ENCODE measurements at regions not wholly inside any gene's neighbourhood (a gene's known extent, or its start where the extent isn't known, plus 50 kb on each side); places are given as distances from the start of the nearest gene placed in this dataset.
A peak's percentile ranks its signal among the peaks of the same experiment; 100 is the strongest.
"Not testable (repeated sequence)": the region's sequence is repeated elsewhere in the genome, so short reads cannot be mapped to it uniquely, and the experiment has no call there.

DNA sequence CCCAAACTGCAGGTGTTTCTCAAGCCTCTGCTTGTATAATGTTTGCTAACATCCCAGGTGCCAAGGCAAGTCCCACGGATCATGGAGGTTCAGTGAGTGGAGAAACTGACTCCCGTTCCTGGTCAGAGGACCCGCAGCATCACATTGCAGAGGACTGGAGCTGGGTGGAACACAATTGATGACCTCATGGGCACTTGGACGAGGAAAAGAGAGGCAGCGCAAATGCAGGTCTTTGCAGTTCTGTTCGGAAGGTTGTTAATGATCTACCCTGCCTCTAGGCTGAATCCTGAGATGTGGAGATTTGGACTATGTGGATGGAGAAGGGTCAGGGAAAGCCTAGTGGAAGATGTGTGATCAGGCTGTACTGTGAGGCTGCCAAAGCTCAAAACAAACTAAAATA lies 192.9 kb downstream of the DUSP10 start:
- DNase-seq: no peak

DNA sequence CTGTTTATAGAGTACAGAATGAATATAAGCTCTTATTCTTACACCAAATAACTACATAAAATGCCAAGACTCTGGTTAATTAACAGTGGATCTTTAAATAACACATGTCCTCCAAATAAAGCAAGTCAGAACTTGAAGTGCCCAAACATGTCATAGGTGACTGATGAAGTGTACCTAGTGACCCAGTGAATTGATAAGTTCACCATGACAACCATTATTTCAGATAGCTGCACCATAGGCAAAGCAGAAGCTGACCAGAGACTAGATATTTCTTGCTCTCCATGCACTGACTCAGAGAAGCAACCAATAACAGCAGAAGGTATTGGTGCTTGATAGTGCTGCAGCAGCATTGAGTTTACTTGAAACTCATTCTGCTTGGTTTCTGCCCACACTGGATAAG lies 192.1 kb downstream of the DUSP10 start:
- DNase-seq: no peak

DNA sequence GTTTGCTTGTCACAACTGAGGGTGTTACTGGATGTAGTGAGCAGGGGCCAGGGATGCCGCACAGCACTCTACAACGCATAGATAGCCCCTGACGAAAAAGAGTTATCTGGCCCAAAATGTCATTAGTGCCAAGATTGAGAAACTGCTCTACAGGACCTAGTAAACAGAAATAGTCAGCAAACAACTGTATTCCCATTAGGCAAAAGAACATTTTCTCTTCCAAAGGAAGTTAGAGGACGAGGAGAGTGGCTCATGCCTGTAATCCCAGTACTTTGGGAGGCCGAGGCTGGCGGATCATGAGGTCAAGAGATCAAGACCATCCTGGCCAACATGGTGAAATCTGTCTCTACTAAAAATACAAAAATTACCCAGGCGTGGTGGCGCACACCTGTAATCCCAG lies 189.1 kb downstream of the DUSP10 start:
- DNase-seq: not testable (repeated sequence)

DNA sequence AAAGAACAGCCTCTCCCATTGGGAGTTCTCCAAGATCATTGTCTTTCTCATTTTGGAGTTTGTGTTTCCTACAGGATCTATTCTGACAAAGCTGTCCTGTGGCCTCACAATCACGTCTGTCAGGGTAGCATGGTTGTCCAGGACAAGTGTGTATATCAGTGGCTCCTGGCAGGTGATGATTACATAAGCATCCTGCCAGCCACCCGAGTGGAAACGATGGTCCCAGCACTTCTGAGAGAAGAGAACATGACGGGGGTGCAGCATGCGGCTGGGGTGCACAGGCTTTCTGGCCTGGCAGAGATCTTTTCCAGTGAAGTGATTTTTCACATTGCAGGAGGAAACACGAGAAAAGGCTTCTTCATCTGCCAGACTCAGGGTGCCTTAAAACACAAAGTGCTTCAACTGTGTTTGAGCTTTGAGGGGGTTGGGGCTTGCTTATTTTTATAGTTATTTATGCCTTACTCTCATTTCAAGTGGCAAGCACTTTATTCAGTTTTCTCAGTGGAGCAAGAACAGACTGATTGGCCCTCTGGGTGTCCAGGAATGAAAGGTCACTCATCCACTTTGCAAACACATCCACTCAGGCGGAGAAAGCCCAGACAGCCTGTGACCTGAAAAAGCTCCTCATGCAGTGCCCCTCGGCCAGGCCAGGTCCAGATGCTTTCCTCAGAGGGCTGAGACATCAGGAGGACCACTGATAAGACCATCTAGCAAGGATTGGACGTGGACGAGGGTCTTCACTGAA lies 186.0 kb downstream of the DUSP10 start:
- DNase-seq: no peak

DNA sequence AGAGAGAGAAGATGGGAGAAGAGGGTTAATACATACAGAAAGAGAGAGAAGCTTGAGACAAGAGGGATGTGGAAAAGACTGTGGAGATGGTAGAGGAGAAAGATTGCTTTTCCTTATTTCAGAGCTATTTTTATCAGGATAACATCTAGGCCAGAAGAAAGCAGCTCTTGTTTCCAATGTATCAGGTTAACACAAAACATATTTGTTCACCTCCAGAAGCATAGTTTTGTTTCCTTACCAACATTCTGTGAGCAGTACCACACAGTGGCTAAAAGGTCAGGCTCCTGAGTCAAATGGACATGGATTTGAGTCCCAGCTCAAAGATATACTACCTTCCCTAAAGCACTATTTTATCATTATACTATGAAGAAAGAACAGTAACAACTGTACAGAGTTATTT lies 185.5 kb downstream of the DUSP10 start:
- DNase-seq: no peak

DNA sequence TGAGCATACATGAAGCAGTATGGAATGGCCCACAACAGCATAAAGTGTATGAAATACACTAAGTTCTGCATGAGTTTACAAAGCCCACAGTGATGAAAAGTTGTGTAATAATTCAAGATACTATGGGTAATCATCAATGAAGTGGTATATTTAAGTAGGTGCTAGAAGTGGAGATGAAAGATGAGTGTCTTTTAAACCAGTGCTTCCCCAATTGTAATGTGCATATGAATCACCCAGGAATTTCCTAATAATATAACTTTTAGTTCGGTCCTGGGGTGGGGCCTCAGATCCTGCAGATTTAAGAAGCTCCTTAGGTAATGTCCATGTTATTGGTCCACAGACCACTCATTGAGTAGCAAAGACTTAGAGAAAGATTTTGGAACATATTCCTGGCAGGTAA lies 184.9 kb downstream of the DUSP10 start:
- no peak for DNase-seq

DNA sequence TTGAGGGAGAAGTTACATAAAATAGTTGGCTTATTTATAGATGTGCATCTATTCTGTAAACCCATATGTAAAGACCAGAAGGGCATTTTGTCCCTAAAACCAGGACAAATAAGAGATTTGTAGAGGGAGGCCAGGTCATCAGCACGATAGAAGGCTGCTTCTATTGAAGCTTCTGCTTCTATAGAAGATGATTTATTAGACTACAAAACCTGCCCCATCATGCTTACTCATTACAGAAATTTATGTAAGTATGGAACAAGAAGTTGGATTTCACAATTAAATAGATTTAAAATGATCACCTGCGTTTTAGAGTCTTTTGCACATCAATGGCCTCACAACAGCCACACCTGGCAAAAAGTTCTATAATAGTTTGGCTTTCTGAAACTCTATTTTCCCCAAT lies 183.5 kb downstream of the DUSP10 start:
- DNase-seq: no peak

DNA sequence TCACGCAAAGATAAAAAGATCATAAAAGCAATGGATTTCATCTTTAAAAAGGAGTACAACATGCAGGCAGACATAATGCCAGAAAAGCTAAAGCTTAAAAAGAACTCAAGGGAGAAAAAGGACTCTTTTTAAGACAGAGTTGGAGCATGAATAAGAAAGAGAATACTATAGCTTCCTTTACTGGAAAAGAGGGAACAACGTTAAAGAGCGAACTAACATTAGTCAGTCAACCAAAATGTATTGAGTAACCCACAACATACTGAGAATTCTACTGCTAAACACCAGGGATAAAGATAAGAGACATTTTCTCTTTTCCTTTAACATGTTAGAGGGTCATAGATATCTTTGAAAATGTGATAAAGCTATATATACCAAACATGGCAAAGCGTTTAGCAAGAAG lies 182.0 kb downstream of the DUSP10 start:
- DNase-seq: no peak

DNA sequence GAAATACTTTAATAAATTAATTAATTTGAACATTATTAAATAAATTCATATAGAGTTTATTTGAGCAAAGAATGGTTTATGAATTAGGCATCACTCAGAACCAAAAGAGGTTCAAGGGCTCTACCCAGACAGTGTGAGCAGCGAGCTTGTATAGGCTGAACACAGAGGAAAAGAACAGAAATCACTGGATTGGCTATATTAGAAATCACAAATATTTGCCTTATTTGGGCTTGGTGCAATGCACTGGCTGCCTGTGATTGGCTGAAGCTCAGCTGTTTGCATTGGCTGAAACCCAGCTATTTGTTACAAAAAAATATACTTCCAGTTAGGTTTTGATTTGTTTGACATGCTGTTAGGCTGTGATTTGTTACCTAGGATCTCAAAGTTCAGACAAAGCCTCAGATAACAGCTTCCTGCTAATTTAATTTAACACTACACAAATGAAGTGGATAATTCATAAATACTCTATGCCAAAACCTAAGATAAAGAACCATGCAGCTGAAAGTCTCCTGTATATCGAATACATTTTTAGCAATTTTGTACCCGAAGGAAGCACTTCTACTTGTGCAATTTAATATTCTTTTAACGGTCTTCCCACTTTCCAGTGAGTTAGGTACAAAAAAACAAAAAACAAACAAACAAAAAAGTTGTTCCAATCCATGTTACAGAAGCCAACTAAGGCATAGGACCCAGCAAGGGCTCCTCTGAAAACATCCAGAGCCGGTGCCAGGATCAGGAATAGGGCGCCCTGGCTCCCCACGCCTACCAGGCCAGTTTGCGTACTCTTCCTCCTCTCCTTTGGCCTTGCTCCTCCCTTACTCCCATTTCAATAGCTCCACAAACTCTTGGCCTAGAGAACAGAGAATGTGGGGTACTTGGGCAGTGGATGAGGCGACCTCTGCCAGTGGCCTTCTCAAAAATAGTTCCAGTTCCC lies 179.1 kb downstream of the DUSP10 start:
- DNase-seq: no peak

DNA sequence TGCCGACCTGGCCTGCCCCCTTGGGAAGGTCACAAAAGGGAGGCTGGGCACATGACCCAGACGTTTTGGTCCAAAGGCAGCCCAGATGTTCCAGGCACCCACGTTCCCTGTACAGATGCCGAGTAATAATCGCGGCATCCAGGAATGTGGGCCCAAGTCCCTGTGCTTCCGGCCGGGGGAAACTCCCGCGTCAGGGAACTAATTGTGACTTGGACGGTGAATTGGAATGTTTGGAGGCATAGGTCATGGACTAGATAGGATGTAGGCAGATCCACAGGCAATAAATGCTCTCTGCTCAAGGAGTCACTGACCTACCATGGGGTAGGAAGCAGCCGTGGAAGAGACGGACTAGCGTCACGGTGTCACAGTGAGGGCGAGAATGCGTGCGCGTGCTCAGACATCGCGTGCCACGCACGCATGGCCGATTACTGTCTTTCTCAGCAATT lies 178.4 kb downstream of the DUSP10 start:
- no peak for DNase-seq

DNA sequence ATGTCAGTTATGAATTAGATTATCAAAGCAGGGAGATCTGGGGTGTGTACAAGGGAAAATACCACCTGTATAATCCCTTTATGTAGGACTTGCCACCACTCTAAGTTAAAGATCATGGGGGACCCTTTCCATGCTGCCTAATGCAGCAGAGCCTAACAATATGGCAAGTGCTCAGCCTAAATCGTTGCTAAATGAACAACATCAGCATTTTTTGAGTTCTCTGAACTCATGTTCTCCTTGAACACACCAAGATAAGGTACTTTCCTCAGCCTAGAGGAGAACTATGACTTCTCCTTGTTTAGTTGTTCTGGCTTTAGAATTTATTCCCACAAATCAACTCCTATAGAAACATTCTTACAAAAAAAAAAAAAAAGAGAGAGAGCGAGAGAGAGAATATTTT lies 177.0 kb downstream of the DUSP10 start:
- no peak for DNase-seq

DNA sequence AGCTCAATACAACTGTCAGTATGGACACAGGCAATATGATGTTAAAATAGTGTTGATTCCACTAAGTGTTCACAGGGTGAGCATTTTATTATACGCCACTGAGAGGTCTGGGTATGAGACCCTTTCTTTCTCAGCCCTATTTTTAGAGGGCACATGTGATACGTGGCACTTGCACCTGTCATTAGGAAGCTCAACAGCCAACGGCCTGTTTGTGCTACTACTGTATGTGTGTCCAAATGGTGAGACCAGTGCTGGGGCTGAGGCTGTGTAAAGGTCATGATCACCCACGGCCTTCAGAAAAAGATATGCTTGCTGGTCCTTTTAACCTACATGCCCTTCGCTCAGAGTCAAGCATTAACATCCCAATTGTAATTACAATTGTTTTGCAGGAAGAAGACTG lies 176.2 kb downstream of the DUSP10 start:
- peak; percentile 52 for DNase-seq

DNA sequence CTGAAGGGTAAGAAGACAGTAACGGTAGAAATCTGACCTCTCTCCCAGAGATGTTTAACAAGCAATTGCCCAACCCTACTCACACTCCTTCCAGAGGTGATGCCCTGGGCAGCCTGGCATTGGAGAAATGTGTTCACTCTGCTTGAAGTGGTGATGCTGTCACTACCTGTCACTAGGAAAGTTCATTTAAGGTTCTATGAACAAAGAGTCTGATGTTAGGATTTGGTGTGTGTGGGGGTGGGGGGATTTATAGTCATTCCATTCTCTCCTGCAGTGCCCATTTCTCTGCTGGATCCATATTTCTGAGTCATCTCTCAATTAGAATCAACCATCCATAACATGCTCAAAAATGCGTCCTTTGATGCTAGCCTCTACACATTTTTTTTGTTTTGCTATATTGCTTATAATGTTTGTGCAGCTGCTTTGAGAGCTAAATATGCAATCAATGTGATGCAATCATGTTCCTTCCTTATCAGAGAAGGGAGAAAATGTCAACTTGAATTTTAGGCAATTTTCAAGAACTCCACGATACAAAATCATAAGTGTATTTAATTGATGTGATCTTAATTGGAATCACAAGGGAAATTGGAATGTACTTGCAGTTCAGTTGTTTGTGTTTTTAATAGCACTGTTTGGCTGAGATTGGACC lies 173.9 kb downstream of the DUSP10 start:
- peak; percentile 46 for DNase-seq

DNA sequence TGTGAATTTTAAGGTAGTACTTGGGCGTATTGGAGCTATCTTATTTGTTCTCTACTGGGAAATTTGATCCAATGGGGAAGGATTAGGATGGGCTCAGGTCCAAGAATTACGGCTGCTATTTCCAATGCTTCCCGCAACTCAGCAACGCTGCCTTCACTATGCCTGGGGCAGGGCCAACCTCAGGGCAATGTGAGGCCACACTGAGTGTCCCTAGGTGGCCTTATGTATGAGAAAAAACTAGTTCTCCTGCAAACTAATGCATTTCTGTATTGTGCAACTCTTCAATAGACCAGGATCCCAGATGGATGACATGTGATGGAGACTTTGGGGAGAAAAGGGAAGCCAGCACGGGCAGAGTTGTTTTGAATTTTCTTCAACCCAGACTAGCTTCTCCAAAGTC lies 168.1 kb downstream of the DUSP10 start:
- no peak for DNase-seq

DNA sequence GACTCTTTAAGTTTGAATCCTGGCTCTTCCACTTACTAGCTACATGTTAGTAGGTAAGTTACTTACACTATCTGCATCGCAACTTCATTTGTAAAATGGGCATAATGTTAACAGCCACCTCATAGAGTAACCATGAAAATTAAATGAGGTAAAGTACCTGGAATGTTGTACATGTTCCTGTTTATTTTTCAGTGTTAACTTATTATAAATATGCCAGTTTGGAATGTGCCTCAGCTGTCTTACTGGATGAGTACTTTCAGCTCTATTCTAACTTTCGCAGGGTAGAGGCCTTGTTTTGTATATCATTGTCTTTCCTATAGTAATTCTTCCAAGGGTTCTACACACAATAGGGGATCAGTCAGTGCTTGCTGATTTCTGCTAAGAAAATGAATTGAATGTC lies 167.4 kb downstream of the DUSP10 start:
- DNase-seq: no peak

DNA sequence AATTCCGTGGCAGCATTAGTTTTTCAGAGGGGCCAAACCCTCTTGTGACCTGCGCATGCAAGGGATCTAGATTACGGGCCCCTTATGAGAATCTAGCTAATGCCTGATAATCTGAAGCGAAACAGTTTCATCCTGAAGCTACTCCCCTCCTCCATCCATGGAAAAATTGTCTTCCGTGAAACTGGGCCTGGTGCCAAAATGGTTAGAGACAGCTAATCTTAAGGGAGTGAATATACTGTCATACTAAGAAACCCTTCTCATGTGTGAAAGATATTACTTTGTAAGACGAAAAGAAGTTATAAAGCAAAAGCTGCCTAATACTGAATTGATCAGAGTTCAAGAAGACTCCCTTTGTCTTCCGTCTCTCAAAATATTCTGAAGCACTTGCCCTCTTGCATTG lies 166.3 kb downstream of the DUSP10 start:
- no peak for DNase-seq

DNA sequence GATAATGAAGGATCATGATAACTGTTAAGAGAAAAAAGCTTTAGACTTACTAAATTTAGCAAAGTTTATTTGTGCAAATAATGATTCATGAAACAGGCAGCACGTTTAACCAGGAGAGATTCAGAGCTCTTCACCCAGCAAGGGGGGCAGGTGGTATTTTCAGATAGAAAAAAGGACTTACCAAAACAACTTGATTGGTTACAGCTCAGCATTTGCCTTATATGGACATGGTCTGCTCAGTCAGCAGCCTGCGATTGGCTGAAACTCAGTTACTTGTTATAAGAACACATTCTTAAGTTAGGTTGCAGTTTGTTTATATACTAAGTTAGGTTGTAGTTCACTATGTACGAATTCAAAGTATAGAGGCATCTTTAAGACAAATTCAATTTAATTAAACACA lies 165.6 kb downstream of the DUSP10 start:
- DNase-seq: no peak

DNA sequence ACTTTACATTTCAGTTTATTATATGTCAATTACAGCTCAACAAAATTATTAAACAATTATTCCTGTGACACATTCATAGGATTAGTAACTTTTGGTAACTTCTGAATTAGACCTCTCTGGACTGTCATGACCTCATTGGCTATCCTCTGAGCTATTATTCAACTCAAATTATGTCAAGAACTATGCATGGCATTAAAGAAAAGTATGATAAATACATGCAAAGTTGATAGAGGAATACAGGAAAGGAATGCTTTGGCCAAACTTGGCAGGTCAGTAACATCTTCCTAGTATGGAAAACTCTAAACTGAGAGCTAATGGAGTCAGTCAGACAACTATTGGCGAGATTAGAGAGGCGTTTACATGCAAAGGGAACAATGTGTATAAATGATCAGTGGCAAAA lies 158.4 kb downstream of the DUSP10 start:
- DNase-seq: no peak

DNA sequence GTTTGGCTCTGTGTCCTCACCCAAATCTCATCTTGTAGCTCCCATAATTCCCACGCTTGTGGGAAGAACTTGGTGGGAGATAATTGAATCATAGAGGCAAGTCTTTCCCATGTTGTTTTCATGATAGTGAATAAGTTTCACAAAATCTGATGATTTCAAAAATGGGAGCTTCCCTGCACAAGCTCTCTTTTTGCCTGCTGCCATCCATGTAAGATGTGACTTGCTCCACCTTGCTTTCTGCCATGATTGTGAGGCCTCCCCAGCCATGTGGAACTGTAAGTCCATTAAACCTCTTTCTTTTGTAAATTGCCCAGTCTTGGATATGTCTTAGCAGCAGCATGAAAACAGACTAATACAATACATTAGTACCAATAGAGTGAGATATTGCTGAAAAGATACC lies 154.9 kb downstream of the DUSP10 start:
- not testable (repeated sequence) for DNase-seq

DNA sequence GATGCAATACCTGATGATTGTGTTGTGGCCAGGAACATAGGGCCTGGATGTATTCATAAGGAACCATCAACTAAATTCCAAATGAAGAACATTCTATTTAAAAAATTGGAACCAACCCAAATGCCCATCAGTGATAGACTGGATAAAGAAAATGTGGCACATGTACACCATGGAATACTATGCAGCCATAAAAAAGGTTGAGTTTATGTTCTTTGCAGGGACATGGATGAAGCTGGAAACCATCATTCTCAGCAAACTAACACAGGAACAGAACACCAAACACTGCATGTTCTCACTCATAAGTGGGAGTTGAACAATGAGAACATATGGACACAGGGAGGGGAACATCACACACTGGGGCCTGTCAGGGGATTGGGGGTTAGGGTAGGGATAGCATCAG lies 150.6 kb downstream of the DUSP10 start:
- DNase-seq: not testable (repeated sequence)

DNA sequence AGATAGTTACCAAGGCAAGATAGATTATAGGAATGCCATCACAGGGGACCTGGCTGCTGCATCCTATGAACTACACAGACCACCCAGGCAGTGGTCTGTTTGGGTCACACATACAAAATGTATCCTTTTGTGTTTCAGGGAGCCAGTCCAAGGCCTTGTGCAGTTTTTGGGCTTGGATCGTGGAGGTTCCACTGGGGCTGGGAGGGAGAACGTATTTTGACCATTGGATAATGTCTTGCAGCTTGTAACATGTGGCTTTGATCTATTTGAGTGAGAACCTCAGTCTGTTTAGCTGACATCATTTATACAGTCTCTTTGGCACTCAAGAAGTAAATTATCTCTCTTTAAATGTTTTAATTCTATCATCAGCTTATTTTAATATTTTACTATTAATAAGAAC lies 147.3 kb downstream of the DUSP10 start:
- DNase-seq: no peak

DNA sequence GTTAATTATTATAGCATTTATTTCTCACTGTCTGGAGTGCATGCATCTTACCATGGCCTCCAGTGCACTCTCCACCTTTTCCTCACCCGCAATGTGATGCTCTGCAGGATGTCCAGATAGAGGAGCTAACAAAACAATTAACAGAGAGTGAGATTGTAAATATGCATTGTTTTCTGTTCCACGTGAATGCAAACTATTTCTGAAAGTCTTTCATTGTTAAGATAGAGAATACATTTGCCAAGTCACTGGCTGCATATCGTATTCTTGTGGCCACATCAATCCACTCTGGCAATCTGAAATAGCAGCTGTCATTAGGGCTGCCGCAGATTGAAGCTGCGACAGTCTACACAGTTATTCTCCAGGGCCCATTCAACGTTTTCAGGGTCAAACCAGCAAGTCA lies 143.8 kb downstream of the DUSP10 start:
- no peak for DNase-seq

DNA sequence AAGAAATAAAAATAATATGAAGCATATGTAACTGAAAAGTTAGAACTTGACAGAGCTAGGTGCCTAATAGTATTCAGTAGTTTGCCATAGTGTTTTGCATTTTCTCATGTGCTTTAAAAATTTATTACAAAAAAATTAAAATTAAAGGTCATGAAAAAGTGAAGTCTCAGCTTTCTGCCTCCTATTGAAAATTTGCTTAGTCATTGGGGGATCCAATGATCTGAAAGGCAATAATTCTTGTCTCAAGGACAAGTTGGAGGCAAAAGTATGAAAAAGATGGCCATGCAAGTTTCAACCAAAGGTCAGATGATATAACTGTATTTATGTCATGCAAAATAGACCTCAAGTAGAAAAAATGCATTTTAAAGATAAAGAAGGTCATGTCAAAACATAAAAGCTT lies 140.7 kb downstream of the DUSP10 start:
- no peak for DNase-seq

DNA sequence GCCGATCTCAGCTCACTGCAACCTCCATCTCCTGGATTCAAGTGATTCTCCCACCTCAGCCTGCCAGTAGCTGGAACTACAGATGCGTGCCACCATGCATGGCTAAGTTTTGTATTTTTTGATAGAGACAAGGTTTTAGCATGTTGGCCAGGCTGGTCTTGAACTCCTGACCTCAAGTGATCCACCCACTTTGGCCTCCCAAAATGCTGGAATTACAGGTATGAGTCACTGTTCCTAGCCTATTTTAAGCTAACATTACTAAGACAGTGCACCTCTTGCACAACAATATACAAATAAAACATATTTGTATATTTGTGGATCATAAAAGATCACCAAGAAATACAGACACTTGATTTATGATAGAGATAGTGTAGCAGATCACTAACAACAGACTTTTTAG lies 139.1 kb downstream of the DUSP10 start:
- DNase-seq: no peak

All from NCI-H774 (cell line).